ENCODE measurements at regions not wholly inside any gene's neighbourhood (a gene's known extent, or its start where the extent isn't known, plus 50 kb on each side); places are given as distances from the start of the nearest gene placed in this dataset.

GRCh38 chr14:42683707-42684106 lies 1077.0 kb downstream of the LRFN5 start:
- DNase-seq: no peak

- no peak for DNase-seq
Observed at GRCh38 chr14:42676636-42677035, 1070.0 kb downstream of the LRFN5 start.

- no peak for DNase-seq
Observed at GRCh38 chr14:42673963-42674362, 1067.3 kb downstream of the LRFN5 start.

- DNase-seq: no peak
Observed at GRCh38 chr14:42671636-42672035, 1065.0 kb downstream of the LRFN5 start.

GRCh38 chr14:42665083-42665482 lies 1058.4 kb downstream of the LRFN5 start:
- peak; percentile 68 to 81 for DNase-seq

GRCh38 chr14:42664190-42664589 lies 1057.5 kb downstream of the LRFN5 start:
- DNase-seq: no peak

GRCh38 chr14:42654707-42655106 lies 1048.0 kb downstream of the LRFN5 start:
- no peak for DNase-seq

GRCh38 chr14:42642787-42643186 lies 1036.1 kb downstream of the LRFN5 start:
- no peak for DNase-seq

- DNase-seq: no peak
Observed at GRCh38 chr14:42633504-42634095, 1026.9 kb downstream of the LRFN5 start.

- no peak for DNase-seq
Observed at GRCh38 chr14:42629553-42629952, 1022.9 kb downstream of the LRFN5 start.

GRCh38 chr14:42628602-42629001 lies 1021.9 kb downstream of the LRFN5 start:
- DNase-seq: no peak

GRCh38 chr14:42626986-42627385 lies 1020.3 kb downstream of the LRFN5 start:
- DNase-seq: no peak

GRCh38 chr14:42624980-42625761 lies 1018.5 kb downstream of the LRFN5 start:
- no peak for DNase-seq

- DNase-seq: no peak
Observed at GRCh38 chr14:42617005-42617404, 1010.3 kb downstream of the LRFN5 start.

- no peak for DNase-seq
Observed at GRCh38 chr14:42606839-42607238, 1000.2 kb downstream of the LRFN5 start.

GRCh38 chr14:42602336-42602845 lies 995.7 kb downstream of the LRFN5 start:
- DNase-seq: no peak

GRCh38 chr14:42572032-42572431 lies 965.4 kb downstream of the LRFN5 start:
- DNase-seq: no peak

GRCh38 chr14:42569227-42569626 lies 962.6 kb downstream of the LRFN5 start:
- DNase-seq: no peak

GRCh38 chr14:42565556-42565955 lies 958.9 kb downstream of the LRFN5 start:
- no peak for DNase-seq

GRCh38 chr14:42563313-42563712 lies 956.6 kb downstream of the LRFN5 start:
- DNase-seq: no peak

- peak in 1 of 2 experiments; percentile 53 for DNase-seq
Observed at GRCh38 chr14:42556551-42556950, 949.9 kb downstream of the LRFN5 start.

GRCh38 chr14:42555365-42555764 lies 948.7 kb downstream of the LRFN5 start:
- no peak for DNase-seq

- DNase-seq: no peak
Observed at GRCh38 chr14:42554091-42554490, 947.4 kb downstream of the LRFN5 start.

- no peak for DNase-seq
Observed at GRCh38 chr14:42550310-42550709, 943.6 kb downstream of the LRFN5 start.

Measured in NCI-H524 (cell line).